ENCODE measurements at regions not wholly inside any gene's neighbourhood (a gene's known extent, or its start where the extent isn't known, plus 50 kb on each side); places are given as distances from the start of the nearest gene placed in this dataset.

DNA sequence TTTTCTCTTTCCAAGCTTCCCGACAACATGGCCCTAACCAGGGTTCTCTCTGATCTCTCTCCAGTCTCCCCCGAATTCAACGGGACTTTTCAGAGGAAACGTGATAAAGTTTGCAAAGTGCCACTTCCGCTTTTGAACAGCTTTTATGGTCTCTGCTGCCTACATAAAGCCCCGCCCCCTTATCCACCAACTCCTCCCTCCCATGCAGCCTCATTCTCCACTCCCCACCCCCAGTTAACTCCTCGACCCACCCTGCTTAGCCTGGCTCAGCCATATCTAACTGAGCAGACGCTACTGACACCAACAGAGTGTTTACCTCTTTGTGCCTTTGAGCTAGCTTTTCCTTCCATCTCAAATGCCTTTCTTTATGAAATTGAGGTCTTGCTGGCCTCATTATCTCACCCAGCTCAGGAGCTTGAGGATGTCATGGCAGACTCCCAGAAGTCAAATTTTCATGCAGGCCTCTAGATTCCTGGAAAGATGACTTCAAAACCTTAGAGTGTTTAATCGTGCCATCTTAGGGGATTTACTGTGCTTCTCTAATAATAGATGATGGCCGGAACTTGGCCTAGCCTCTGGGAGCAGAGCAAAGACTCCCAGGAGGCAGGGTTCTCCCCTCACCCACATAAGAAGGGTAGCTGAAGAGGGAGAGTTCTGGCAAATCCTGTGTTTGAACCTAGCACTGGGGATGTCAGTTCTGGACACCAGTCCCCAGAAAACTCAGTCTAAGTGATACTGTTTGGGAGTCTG, 606.0 kb downstream of the BCOR start:
- Histone ChIP-seq H3K27me3 (ENCODE audit: control insufficient read depth in 4 of 4, insufficient read depth in 4 of 4, low read length in 3 of 4) (no peaks in the 10 kb centered on the region), H3K4me1 (ENCODE audit: control insufficient read depth in 4 of 4, insufficient read depth in 4 of 4, low read length in 3 of 4) (peaks cover 1 to 20% (median 10%) of the 10 kb centered on the region in 4 donors), H3K27ac (ENCODE audit: low read depth in 1 of 2, low read length in 2 of 2) (no peak overlapping the region), H3K9me3 (ENCODE audit: control insufficient read depth in 4 of 4, low read length in 3 of 4) (no peaks in the 10 kb centered on the region), H3K4me3 (ENCODE audit: low read depth in 1 of 3, low read length in 3 of 3) (no peak overlapping the region), H3K36me3 (ENCODE audit: control insufficient read depth in 4 of 4, insufficient read depth in 3 of 4, low read depth in 1 of 4, low read length in 3 of 4) (no peaks in the 10 kb centered on the region), H3K9ac (ENCODE audit: low read depth in 1 of 2, low read length in 2 of 2) (no peak overlapping the region)
- TF ChIP-seq FOXA1 (IDR thresholded peaks at IDR 0.05) (no peak), TAF1 (conservative IDR thresholded peaks at IDR 0.05) (no peak), RAD21 (IDR thresholded peaks at IDR 0.05) (no peak), NR2F2 (IDR thresholded peaks at IDR 0.05) (no peak), RXRA (IDR thresholded peaks at IDR 0.05) (no peak), HNF4A (conservative IDR thresholded peaks at IDR 0.05) (no peak), ZBTB33 (IDR thresholded peaks at IDR 0.05) (no peak), JUND (IDR thresholded peaks at IDR 0.05) (no peak), FOXA2 (IDR thresholded peaks at IDR 0.05) (no peak), HNF4G (IDR thresholded peaks at IDR 0.05) (no peak)
- TF ChIP-seq, protein P1, sequence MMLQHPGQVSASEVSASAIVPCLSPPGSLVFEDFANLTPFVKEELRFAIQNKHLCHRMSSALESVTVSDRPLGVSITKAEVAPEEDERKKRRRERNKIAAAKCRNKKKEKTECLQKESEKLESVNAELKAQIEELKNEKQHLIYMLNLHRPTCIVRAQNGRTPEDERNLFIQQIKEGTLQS (IDR thresholded peaks at IDR 0.05): no peak
- TF ChIP-seq, protein P2, sequence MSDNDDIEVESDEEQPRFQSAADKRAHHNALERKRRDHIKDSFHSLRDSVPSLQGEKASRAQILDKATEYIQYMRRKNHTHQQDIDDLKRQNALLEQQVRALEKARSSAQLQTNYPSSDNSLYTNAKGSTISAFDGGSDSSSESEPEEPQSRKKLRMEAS (IDR thresholded peaks at IDR 0.05): no peak
- WGBS: 68% methylated on average over 10 of the region's 10 CpGs
- DNase-seq (ENCODE audit: low spot score): peak; percentile 73

DNA sequence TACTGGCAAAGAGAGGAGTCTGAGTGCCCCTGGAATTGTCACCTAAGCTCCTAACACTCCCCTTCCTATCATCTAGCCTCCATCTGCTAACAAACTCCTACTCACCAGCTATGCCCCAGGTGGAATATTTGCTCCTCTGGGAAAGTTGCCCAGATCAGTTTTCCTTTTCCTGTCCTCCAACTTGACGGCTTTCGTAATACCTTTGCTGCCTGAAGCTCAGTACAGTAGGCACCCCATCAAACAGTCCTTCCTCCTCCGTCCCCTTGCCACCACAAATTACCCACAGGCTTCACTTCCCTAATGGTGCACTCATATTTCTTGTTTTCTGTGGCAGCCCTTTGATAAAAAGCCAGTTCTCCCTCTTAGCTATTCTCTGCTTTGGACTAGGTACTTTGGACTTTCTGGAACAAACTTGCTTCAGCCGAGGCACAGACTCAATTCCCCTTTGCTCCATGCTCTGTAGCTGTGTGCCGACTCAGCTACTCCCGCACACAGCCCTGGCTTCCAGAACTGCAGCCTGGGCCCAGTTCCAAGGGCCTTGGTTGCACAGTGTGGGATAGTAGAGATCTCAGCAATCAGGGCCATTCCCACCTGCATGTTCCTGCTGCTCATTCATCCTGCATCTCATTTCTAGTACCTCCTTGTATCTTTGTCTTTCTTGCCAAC, 605.1 kb downstream of the BCOR start:
- no peaks in the 10 kb centered on the region for H3K9me3 ChIP-seq (ENCODE audit: control insufficient read depth in 4 of 4, low read length in 3 of 4)
- no peak for DNase-seq (ENCODE audit: low spot score)
- H3K36me3 ChIP-seq (ENCODE audit: control insufficient read depth in 4 of 4, insufficient read depth in 3 of 4, low read depth in 1 of 4, low read length in 3 of 4): no peaks in the 10 kb centered on the region
- H3K4me1 ChIP-seq (ENCODE audit: control insufficient read depth in 4 of 4, insufficient read depth in 4 of 4, low read length in 3 of 4): peaks cover 1 to 20% (median 10%) of the 10 kb centered on the region in 4 donors
- no peak for TF ChIP-seq NR2F2 (IDR thresholded peaks at IDR 0.05)
- no peak for TF ChIP-seq GABPA (IDR thresholded peaks at IDR 0.05 in 1 of 2, conservative IDR thresholded peaks at IDR 0.05 in 1 of 2)
- TF ChIP-seq, protein P2 (IDR thresholded peaks at IDR 0.05): peak; percentile 71
- no peak for TF ChIP-seq FOXA1 (IDR thresholded peaks at IDR 0.05)
- TF ChIP-seq REST (IDR thresholded peaks at IDR 0.05): no peak
- TF ChIP-seq HNF4G (IDR thresholded peaks at IDR 0.05): peak; percentile 69
- TF ChIP-seq YY1 (IDR thresholded peaks at IDR 0.05): peak; percentile 44
- peak; percentile 91 for TF ChIP-seq SP1 (IDR thresholded peaks at IDR 0.05)
- TF ChIP-seq JUND (IDR thresholded peaks at IDR 0.05): peak; percentile 59 to 65
- TF ChIP-seq RXRA (IDR thresholded peaks at IDR 0.05): peak; percentile 74 to 82
- peak; percentile 42 to 53 for TF ChIP-seq RAD21 (IDR thresholded peaks at IDR 0.05)
- peak; percentile 92 to 95 for TF ChIP-seq HNF4A (conservative IDR thresholded peaks at IDR 0.05)
- no peak overlapping the region for H3K9ac ChIP-seq (ENCODE audit: low read depth in 1 of 2, low read length in 2 of 2)
- peak overlapping the region in 1 of 2 donors; percentile 44 for H3K27ac ChIP-seq (ENCODE audit: low read depth in 1 of 2, low read length in 2 of 2)
- no peaks in the 10 kb centered on the region for H3K27me3 ChIP-seq (ENCODE audit: control insufficient read depth in 4 of 4, insufficient read depth in 4 of 4, low read length in 3 of 4)
- H3K4me3 ChIP-seq (ENCODE audit: low read depth in 1 of 3, low read length in 3 of 3): no peak overlapping the region
- 14% methylated on average over 6 of the region's 6 CpGs for WGBS
